BE2C (cell line): ENCODE measurements at regions not wholly inside any gene's neighbourhood (a gene's known extent, or its start where the extent isn't known, plus 50 kb on each side); places are given as distances from the start of the nearest gene placed in this dataset.

Experiments
- DNase-seq: peaks from one replicate; pipeline ENCODE4 v3.0.0-alpha.2; 2020
- H3K27me3 ChIP-seq: fragments of 250-450 bp; sonication (Bioruptor Pico); 2 replicates; pipeline ENCODE4 v1.5.1; 2020; ENCODE audit warnings: mild to moderate bottlenecking
- H3K36me3 ChIP-seq: fragments of 250-450 bp; sonication (Bioruptor Pico); 2 replicates; pipeline ENCODE4 v1.5.1; 2020; ENCODE audit warnings: mild to moderate bottlenecking
- H3K4me1 ChIP-seq: fragments of 250-450 bp; sonication (Bioruptor Pico); 2 replicates; pipeline ENCODE4 v1.5.1; 2020
- H3K4me3 ChIP-seq: 2 replicates; pipeline ENCODE4 v1.5.1; 2011; ENCODE audit warnings: low read depth, low read length
- H3K9me3 ChIP-seq: fragments of 250-450 bp; sonication (Bioruptor Pico); 2 replicates; pipeline ENCODE4 v1.5.1; 2020
- TF ChIP-seq, protein P1 (sequence below): IDR thresholded peaks from 2 replicates; pipeline ENCODE4 v1.5.1; 2012; ENCODE audit warnings: mild to moderate bottlenecking, low read depth, low read length

DNA sequence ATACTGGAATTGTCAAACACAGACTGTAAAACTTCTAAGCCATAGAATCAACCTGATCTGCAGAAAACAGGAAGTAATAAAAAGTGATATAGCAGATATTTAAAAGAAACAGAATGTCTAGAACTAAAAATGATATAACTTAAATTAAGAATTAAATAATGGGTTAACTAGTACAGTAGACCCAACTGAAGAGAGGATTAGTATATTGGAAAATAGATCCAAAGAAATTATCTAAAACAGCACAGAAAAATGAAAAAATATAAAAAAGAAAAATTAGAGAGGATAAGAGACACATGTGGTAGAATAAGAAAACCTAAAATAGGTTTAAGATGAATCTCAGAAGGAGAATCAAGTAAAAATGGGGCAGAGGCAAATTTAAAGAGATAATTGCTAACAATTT is 219.9 kb downstream of the SEMA6A start:
- TF ChIP-seq, protein P1, sequence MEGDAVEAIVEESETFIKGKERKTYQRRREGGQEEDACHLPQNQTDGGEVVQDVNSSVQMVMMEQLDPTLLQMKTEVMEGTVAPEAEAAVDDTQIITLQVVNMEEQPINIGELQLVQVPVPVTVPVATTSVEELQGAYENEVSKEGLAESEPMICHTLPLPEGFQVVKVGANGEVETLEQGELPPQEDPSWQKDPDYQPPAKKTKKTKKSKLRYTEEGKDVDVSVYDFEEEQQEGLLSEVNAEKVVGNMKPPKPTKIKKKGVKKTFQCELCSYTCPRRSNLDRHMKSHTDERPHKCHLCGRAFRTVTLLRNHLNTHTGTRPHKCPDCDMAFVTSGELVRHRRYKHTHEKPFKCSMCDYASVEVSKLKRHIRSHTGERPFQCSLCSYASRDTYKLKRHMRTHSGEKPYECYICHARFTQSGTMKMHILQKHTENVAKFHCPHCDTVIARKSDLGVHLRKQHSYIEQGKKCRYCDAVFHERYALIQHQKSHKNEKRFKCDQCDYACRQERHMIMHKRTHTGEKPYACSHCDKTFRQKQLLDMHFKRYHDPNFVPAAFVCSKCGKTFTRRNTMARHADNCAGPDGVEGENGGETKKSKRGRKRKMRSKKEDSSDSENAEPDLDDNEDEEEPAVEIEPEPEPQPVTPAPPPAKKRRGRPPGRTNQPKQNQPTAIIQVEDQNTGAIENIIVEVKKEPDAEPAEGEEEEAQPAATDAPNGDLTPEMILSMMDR: no peak
- DNase-seq: no peak
- no peaks in the 10 kb centered on the region for H3K9me3 ChIP-seq
- no peak overlapping the region for H3K4me3 ChIP-seq
- H3K27me3 ChIP-seq: no peaks in the 10 kb centered on the region
- H3K36me3 ChIP-seq: no peaks in the 10 kb centered on the region
- no peaks in the 10 kb centered on the region for H3K4me1 ChIP-seq

DNA sequence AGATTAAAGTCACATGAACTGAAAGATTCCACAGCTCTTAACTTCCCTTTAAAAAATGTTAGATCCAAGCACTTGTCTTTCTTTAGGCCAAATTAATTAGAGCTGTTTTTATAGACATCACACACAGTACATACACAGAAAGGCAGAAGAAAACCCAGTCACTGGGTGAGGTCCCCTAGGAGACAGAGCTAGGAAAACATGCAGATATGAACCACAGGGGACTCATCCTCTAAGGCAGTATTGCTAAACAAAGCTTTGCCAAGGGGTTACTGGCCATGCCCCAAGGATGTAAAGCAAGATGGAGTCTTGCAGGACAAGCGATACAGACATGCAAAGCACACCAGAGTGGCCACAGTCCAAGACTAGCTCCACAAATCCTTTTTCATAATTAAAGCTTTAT is 227.0 kb downstream of the SEMA6A start:
- TF ChIP-seq, protein P1: no peak
- no peak for DNase-seq
- H3K9me3 ChIP-seq: no peaks in the 10 kb centered on the region
- H3K27me3 ChIP-seq: no peaks in the 10 kb centered on the region
- H3K4me1 ChIP-seq: no peaks in the 10 kb centered on the region
- no peaks in the 10 kb centered on the region for H3K36me3 ChIP-seq
- no peak overlapping the region for H3K4me3 ChIP-seq

DNA sequence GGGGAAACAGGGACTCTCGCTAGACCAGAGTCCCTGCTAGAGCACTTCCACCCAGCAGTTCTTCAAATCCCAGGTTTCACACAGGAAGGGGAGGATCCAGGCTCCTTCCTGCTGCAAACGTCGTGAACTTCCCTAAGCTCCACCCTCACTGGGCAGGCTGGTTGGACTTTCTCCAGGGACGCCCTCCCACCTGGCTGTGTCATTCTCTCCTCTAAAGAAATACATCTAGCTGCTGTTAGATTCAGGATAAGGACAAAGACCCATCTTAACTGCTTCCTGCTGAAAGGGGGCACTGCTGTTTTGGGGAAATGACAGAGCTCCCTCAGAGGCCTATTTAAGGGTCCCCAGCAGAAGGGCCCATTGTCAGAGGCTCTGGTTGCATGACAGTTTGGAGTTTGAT is 230.7 kb downstream of the SEMA6A start:
- Histone ChIP-seq H3K9me3 (no peaks in the 10 kb centered on the region), H3K4me3 (no peak overlapping the region), H3K27me3 (no peaks in the 10 kb centered on the region), H3K4me1 (no peaks in the 10 kb centered on the region), H3K36me3 (no peaks in the 10 kb centered on the region)
- TF ChIP-seq, protein P1: no peak
- no peak for DNase-seq
